ENCODE measurements at regions not wholly inside any gene's neighbourhood (a gene's known extent, or its start where the extent isn't known, plus 50 kb on each side); places are given as distances from the start of the nearest gene placed in this dataset.

DNA sequence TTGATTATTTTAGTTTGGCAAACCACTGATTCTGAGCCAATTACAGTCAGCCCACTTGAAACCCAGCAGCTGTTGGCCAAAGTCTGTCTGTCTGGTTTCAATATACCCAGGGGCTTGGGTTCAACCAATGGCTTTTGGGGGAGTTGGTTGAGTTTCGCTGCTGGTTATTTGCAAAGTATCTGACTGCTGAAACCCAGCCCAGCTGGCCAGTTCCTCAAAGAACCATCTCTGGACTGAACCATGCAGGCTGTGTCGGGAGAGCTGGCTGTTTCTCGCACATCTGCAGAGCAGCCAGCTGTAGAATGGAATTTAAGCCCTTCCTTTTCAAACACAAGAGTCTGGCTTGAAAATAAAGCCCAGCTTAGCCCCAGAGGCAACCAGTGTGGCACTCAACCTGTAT lies 66.0 kb upstream of the PAX7 start:
- no peaks in the 10 kb centered on the region for H4K20me1 ChIP-seq (ENCODE audit: insufficient read depth)
- H3K4me3 ChIP-seq, result no peak overlapping the region
- H3F3A ChIP-seq (ENCODE audit: insufficient read depth), result no peaks in the 10 kb centered on the region
- no peak for TF ChIP-seq EZH2phosphoT487 (IDR thresholded peaks at IDR 0.05; ENCODE audit: insufficient read depth, low read depth)
- TF ChIP-seq EZH2 (IDR thresholded peaks at IDR 0.05; ENCODE audit: insufficient read depth, poor library complexity, severe bottlenecking), result no peak
- H3K4me2 ChIP-seq (ENCODE audit: unreplicated experiment), result no peak overlapping the region
- H3K79me2 ChIP-seq (ENCODE audit: insufficient read depth), result no peaks in the 10 kb centered on the region
- H3K4me1 ChIP-seq (ENCODE audit: insufficient read depth), result no peaks in the 10 kb centered on the region
- no peaks in the 10 kb centered on the region for H3K36me3 ChIP-seq (ENCODE audit: low read depth)
- no peaks in the 10 kb centered on the region for H3K9me3 ChIP-seq (ENCODE audit: low read depth)
- DNase-seq, result no peak
- H3K9me2 ChIP-seq (ENCODE audit: insufficient read depth), result no peaks in the 10 kb centered on the region
- no peak overlapping the region for H3K9ac ChIP-seq
- no peak overlapping the region for H3K27ac ChIP-seq
- H3K27me3 ChIP-seq (replicated peaks; ENCODE audit: insufficient read depth), result peaks cover 8% of the 10 kb centered on the region; the same call in 1 of the 2 replicates
- 2 to 5% methylated on average over 3 of the region's 3 CpGs for WGBS, 2 experiments (ENCODE audit: low coverage in 1 of 2, low lambda C conversion rate in 2 of 2, missing lambda C conversion rate in 2 of 2)
- no peak overlapping the region for H2AFZ ChIP-seq
- in situ Hi-C loops (cut with MboI), result no loop called here

DNA sequence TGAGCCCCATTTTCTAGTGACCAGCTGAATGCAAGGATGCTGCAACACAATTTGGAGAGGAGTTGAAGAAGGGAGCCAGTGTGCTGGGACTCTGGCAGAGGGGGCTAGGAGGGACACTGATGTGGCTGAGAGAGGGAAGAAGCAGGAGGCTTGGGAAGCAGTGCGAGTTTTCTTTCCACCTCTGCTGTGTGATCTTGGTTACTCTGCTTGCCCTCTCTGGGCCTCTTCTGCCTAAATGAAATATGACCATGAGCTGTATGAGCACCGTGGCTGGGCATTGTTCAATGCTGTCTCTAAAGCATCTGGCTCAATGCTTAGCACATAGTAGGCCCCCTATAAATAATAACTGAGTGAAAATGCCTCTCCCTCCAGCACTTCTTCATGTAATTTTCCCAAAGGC lies 65.3 kb upstream of the PAX7 start:
- H3K4me3 ChIP-seq, result no peak overlapping the region
- no peak overlapping the region for H3K4me2 ChIP-seq (ENCODE audit: unreplicated experiment)
- no peak overlapping the region for H3K9ac ChIP-seq
- 25 to 32% methylated on average over 2 of the region's 2 CpGs for WGBS, 2 experiments (ENCODE audit: low coverage in 1 of 2, low lambda C conversion rate in 2 of 2, missing lambda C conversion rate in 2 of 2)
- no peak for TF ChIP-seq EZH2phosphoT487 (IDR thresholded peaks at IDR 0.05; ENCODE audit: insufficient read depth, low read depth)
- no peak for TF ChIP-seq EZH2 (IDR thresholded peaks at IDR 0.05; ENCODE audit: insufficient read depth, poor library complexity, severe bottlenecking)
- no peak overlapping the region for H2AFZ ChIP-seq
- H4K20me1 ChIP-seq (ENCODE audit: insufficient read depth), result no peaks in the 10 kb centered on the region
- H3K9me2 ChIP-seq (ENCODE audit: insufficient read depth), result no peaks in the 10 kb centered on the region
- no peaks in the 10 kb centered on the region for H3F3A ChIP-seq (ENCODE audit: insufficient read depth)
- no peaks in the 10 kb centered on the region for H3K9me3 ChIP-seq (ENCODE audit: low read depth)
- no peak for DNase-seq
- no peaks in the 10 kb centered on the region for H3K79me2 ChIP-seq (ENCODE audit: insufficient read depth)
- peaks cover 8% of the 10 kb centered on the region; the same call in 1 of the 2 replicates for H3K27me3 ChIP-seq (replicated peaks; ENCODE audit: insufficient read depth)
- no peaks in the 10 kb centered on the region for H3K4me1 ChIP-seq (ENCODE audit: insufficient read depth)
- H3K27ac ChIP-seq, result no peak overlapping the region
- no peaks in the 10 kb centered on the region for H3K36me3 ChIP-seq (ENCODE audit: low read depth)
- in situ Hi-C loops (cut with MboI), result no loop called here

DNA sequence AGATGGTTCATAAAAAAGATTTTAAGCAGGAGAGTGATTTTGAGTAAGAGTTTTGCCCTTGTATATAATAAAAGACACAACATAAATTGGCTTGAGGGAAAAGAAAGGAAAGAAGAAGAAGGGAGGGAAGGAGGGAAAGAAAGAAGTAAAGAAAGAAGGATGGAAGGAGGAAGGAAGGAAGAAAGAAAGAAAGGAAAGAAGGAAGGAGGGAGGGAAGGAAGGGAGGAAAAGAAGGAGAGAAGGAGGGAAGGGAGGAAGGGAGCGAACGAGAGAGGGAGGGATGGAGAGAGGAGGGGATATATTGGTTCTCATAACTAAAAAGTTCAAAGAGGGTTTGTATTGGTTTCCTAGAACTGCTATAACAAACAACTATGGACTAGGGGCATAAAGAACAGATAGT lies 62.2 kb upstream of the PAX7 start:
- Histone ChIP-seq H3K4me1 (ENCODE audit: insufficient read depth) (no peaks in the 10 kb centered on the region), H3K36me3 (ENCODE audit: low read depth) (no peaks in the 10 kb centered on the region), H3K27ac (no peak overlapping the region), H3K9ac (no peak overlapping the region), H3K27me3 (replicated peaks; ENCODE audit: insufficient read depth) (0 out of 2 replicates have a peak, but pooled peaks cover 8% of the 10 kb centered on the region), H3K4me3 (no peak overlapping the region), H3K4me2 (ENCODE audit: unreplicated experiment) (no peak overlapping the region), H2AFZ (no peak overlapping the region), H3K9me2 (ENCODE audit: insufficient read depth) (no peaks in the 10 kb centered on the region), H3K9me3 (ENCODE audit: low read depth) (no peaks in the 10 kb centered on the region), H3K79me2 (ENCODE audit: insufficient read depth) (no peaks in the 10 kb centered on the region), H4K20me1 (ENCODE audit: insufficient read depth) (no peaks in the 10 kb centered on the region), H3F3A (ENCODE audit: insufficient read depth) (no peaks in the 10 kb centered on the region)
- 78 to 100% methylated on average over 2 of the region's 2 CpGs for WGBS, 2 experiments (ENCODE audit: low coverage in 1 of 2, low lambda C conversion rate in 2 of 2, missing lambda C conversion rate in 2 of 2)
- in situ Hi-C loops (cut with MboI), result no loop called here
- TF ChIP-seq EZH2phosphoT487 (IDR thresholded peaks at IDR 0.05; ENCODE audit: insufficient read depth, low read depth), result no peak
- no peak for TF ChIP-seq EZH2 (IDR thresholded peaks at IDR 0.05; ENCODE audit: insufficient read depth, poor library complexity, severe bottlenecking)
- DNase-seq, result no peak

DNA sequence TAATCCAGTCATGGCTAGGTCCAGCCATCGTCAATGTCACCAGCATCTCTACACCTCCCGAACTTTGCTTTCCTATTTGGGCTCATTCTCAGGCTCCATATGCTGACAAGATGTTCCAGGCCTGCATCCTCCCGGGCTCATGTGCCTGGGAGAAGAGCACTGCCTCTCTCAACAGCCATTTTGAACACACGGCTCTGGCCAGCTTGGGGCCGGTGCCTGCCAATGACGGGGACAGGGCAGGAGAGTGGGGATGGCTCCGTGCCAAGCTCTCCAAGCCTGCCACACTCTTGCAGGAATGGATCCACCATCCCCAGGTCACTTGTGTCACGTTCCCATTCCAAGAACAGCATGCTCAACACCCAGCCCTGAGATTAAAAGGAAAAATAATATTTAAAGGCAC lies 61.4 kb upstream of the PAX7 start:
- WGBS, 2 experiments (ENCODE audit: low coverage in 1 of 2, low lambda C conversion rate in 2 of 2, missing lambda C conversion rate in 2 of 2), result 10% methylated on average over 8 of the region's 8 CpGs
- in situ Hi-C loops (cut with MboI), result no loop called here

More for the DNA sequence above, 61.4 kb upstream of the PAX7 start:
- Histone ChIP-seq H3F3A (ENCODE audit: insufficient read depth) (no peaks in the 10 kb centered on the region), H3K36me3 (ENCODE audit: low read depth) (no peaks in the 10 kb centered on the region), H3K27ac (no peak overlapping the region), H3K4me1 (ENCODE audit: insufficient read depth) (no peaks in the 10 kb centered on the region), H3K79me2 (ENCODE audit: insufficient read depth) (no peaks in the 10 kb centered on the region), H3K4me3 (no peak overlapping the region), H4K20me1 (ENCODE audit: insufficient read depth) (no peaks in the 10 kb centered on the region), H3K4me2 (ENCODE audit: unreplicated experiment) (no peak overlapping the region), H3K9ac (no peak overlapping the region), H3K9me2 (ENCODE audit: insufficient read depth) (no peaks in the 10 kb centered on the region), H3K27me3 (replicated peaks; ENCODE audit: insufficient read depth) (0 out of 2 replicates have a peak, but pooled peaks cover 8% of the 10 kb centered on the region), H2AFZ (no peak overlapping the region), H3K9me3 (ENCODE audit: low read depth) (no peaks in the 10 kb centered on the region)
- no peak for DNase-seq
- TF ChIP-seq EZH2phosphoT487 (IDR thresholded peaks at IDR 0.05; ENCODE audit: insufficient read depth, low read depth), result no peak
- TF ChIP-seq EZH2 (IDR thresholded peaks at IDR 0.05; ENCODE audit: insufficient read depth, poor library complexity, severe bottlenecking), result no peak

Data from GM23248 (cell line).